Bronchial epithelial cell (primary cell): ENCODE measurements at regions not wholly inside any gene's neighbourhood (a gene's known extent, or its start where the extent isn't known, plus 50 kb on each side); places are given as distances from the start of the nearest gene placed in this dataset.
"Not testable (repeated sequence)": the region's sequence is repeated elsewhere in the genome, so short reads cannot be mapped to it uniquely, and the experiment has no call there.

Experiments used
- DNase-seq: peaks from one replicate; pipeline ENCODE4 v3.0.0-alpha.2; 2010; ENCODE audit warnings: low read depth
- FAIRE-seq: peaks from 2 replicates; lab custom pipeline; 2011; peaks lifted over from hg19 to GRCh38; lab: Jason Lieb, UNC
- H3K27me3 ChIP-seq: 2 replicates; pipeline ENCODE4 v1.5.1; 2011; ENCODE audit warnings: low read length; ENCODE audit not compliant: control insufficient read depth, insufficient read depth
- H3K36me3 ChIP-seq: 2 replicates; pipeline ENCODE4 v1.5.1; 2011; ENCODE audit warnings: low read length; ENCODE audit not compliant: control insufficient read depth, insufficient read depth
- H3K4me3 ChIP-seq: 2 replicates; pipeline ENCODE4 v1.5.1; 2011; ENCODE audit warnings: mild to moderate bottlenecking, low read depth, low read length, control low read depth
- TF ChIP-seq, protein P1 (sequence below): IDR thresholded peaks from 2 replicates; pipeline ENCODE4 v1.5.1; 2011; ENCODE audit warnings: mild to moderate bottlenecking, moderate library complexity, low read length, control low read depth, inconsistent platforms; ENCODE audit not compliant: insufficient read depth, severe bottlenecking

GRCh38 chr12:90677055-90677454, 277.9 kb downstream of the CCER1 start:
- DNase-seq: no peak
- no peaks in the 10 kb centered on the region for H3K27me3 ChIP-seq
- H3K4me3 ChIP-seq: no peak overlapping the region
- TF ChIP-seq, protein P1, sequence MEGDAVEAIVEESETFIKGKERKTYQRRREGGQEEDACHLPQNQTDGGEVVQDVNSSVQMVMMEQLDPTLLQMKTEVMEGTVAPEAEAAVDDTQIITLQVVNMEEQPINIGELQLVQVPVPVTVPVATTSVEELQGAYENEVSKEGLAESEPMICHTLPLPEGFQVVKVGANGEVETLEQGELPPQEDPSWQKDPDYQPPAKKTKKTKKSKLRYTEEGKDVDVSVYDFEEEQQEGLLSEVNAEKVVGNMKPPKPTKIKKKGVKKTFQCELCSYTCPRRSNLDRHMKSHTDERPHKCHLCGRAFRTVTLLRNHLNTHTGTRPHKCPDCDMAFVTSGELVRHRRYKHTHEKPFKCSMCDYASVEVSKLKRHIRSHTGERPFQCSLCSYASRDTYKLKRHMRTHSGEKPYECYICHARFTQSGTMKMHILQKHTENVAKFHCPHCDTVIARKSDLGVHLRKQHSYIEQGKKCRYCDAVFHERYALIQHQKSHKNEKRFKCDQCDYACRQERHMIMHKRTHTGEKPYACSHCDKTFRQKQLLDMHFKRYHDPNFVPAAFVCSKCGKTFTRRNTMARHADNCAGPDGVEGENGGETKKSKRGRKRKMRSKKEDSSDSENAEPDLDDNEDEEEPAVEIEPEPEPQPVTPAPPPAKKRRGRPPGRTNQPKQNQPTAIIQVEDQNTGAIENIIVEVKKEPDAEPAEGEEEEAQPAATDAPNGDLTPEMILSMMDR: no peak
- H3K36me3 ChIP-seq: no peaks in the 10 kb centered on the region
- no peak for FAIRE-seq

- no peak for DNase-seq
- Histone ChIP-seq H3K27me3 (no peaks in the 10 kb centered on the region), H3K36me3 (no peaks in the 10 kb centered on the region), H3K4me3 (no peak overlapping the region)
- TF ChIP-seq, protein P1: no peak
- no peak for FAIRE-seq
Measured at GRCh38 chr12:90675106-90675505, 279.9 kb downstream of the CCER1 start.

- no peak for FAIRE-seq
Measured at GRCh38 chr12:90672081-90672480, 282.9 kb downstream of the CCER1 start.

GRCh38 chr12:90663949-90664348, 291.0 kb downstream of the CCER1 start:
- H3K27me3 ChIP-seq, H3K4me3 ChIP-seq, DNase-seq, FAIRE-seq, H3K36me3 ChIP-seq: not testable (repeated sequence)

More at GRCh38 chr12:90672081-90672480, 282.9 kb downstream of the CCER1 start:
- H3K36me3 ChIP-seq: no peaks in the 10 kb centered on the region
- H3K27me3 ChIP-seq: no peaks in the 10 kb centered on the region
- TF ChIP-seq, protein P1: no peak
- DNase-seq: no peak
- no peak overlapping the region for H3K4me3 ChIP-seq

- FAIRE-seq: no peak
Measured at GRCh38 chr12:90659060-90659459, 295.9 kb downstream of the CCER1 start.

GRCh38 chr12:90653040-90653439, 301.9 kb downstream of the CCER1 start:
- Histone ChIP-seq H3K4me3 (no peak overlapping the region), H3K27me3 (no peaks in the 10 kb centered on the region), H3K36me3 (no peaks in the 10 kb centered on the region)
- FAIRE-seq (no peak), DNase-seq (peak; percentile 53)
- TF ChIP-seq, protein P1: no peak

More at GRCh38 chr12:90659060-90659459, 295.9 kb downstream of the CCER1 start:
- DNase-seq: no peak
- H3K36me3 ChIP-seq: no peaks in the 10 kb centered on the region
- TF ChIP-seq, protein P1: no peak
- H3K27me3 ChIP-seq: no peaks in the 10 kb centered on the region
- H3K4me3 ChIP-seq: no peak overlapping the region
